ENCODE measurements at regions not wholly inside any gene's neighbourhood (a gene's known extent, or its start where the extent isn't known, plus 50 kb on each side); places are given as distances from the start of the nearest gene placed in this dataset.

- no peak for DNase-seq (ENCODE audit: low spot score)
- TF ChIP-seq, protein P1, sequence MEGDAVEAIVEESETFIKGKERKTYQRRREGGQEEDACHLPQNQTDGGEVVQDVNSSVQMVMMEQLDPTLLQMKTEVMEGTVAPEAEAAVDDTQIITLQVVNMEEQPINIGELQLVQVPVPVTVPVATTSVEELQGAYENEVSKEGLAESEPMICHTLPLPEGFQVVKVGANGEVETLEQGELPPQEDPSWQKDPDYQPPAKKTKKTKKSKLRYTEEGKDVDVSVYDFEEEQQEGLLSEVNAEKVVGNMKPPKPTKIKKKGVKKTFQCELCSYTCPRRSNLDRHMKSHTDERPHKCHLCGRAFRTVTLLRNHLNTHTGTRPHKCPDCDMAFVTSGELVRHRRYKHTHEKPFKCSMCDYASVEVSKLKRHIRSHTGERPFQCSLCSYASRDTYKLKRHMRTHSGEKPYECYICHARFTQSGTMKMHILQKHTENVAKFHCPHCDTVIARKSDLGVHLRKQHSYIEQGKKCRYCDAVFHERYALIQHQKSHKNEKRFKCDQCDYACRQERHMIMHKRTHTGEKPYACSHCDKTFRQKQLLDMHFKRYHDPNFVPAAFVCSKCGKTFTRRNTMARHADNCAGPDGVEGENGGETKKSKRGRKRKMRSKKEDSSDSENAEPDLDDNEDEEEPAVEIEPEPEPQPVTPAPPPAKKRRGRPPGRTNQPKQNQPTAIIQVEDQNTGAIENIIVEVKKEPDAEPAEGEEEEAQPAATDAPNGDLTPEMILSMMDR (IDR thresholded peaks at IDR 0.05): no peak
- H3K4me1 ChIP-seq: no peaks in the 10 kb centered on the region
- H3K27me3 ChIP-seq: no peaks in the 10 kb centered on the region
- H3K4me3 ChIP-seq: no peak overlapping the region
- no peaks in the 10 kb centered on the region for H3K36me3 ChIP-seq
- no peaks in the 10 kb centered on the region for H3K9me3 ChIP-seq
- no peak overlapping the region for H3K27ac ChIP-seq
Measured at GRCh38 chr9:107226421-107226820, 56.7 kb upstream of the RAD23B start.

DNA sequence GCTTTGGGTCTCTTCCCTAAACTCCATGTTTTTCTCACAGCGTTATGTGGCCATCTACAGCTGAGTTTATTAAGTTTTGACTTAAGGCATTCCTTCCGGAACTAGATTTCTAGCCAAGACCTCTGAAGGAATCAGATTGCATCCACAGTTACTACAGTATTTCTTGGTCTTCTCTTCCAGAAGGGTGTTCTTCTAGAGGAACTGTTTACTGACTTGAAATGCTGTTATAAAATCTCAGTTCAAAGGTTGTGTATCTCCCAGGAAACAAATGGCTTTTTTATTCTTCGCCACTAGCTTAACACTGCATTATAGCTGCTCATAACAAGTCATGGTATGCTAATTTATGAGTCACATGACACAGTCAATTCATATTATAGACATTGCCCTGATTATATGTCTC, 55.3 kb upstream of the RAD23B start:
- H3K27me3 ChIP-seq: no peaks in the 10 kb centered on the region
- DNase-seq (ENCODE audit: low spot score): no peak
- no peak overlapping the region for H3K27ac ChIP-seq
- TF ChIP-seq, protein P1 (IDR thresholded peaks at IDR 0.05): no peak
- no peak overlapping the region for H3K4me3 ChIP-seq
- H3K36me3 ChIP-seq: no peaks in the 10 kb centered on the region
- H3K9me3 ChIP-seq: no peaks in the 10 kb centered on the region
- H3K4me1 ChIP-seq: no peaks in the 10 kb centered on the region

- DNase-seq (ENCODE audit: low spot score): no peak
Measured at GRCh38 chr9:107228496-107229039, 54.5 kb upstream of the RAD23B start.

DNA sequence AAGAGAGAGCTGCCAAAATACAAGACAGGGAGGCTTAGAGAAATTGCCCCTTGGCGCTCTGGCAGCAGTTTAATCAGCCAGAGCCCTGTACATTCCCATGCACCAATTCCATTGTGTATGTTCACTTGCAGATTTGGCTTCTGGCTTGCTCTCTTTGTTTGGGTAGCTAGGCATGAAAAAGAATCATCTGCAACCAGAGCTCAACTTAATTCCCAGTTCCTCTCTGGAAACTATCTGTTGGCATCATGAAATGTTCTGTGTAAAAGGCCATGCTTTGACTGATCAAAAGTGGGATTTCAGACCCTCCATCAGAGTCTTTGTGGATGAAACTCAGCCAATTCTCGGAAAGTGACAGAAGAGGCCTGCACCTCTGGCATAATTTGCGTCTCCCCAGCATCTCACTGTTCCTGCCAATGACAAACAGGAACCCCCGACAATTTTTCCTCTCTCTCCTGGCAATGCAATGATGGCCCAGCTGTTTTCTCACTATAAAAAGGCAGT, 53.8 kb upstream of the RAD23B start:
- DNase-seq (ENCODE audit: low spot score): no peak
- Histone ChIP-seq H3K27ac (no peak overlapping the region), H3K27me3 (no peaks in the 10 kb centered on the region), H3K36me3 (no peaks in the 10 kb centered on the region), H3K4me1 (no peaks in the 10 kb centered on the region), H3K9me3 (no peaks in the 10 kb centered on the region), H3K4me3 (no peak overlapping the region)
- TF ChIP-seq, protein P1 (IDR thresholded peaks at IDR 0.05): no peak

More at GRCh38 chr9:107228496-107229039, 54.5 kb upstream of the RAD23B start:
- Histone ChIP-seq H3K4me1 (no peaks in the 10 kb centered on the region), H3K27ac (no peak overlapping the region), H3K36me3 (no peaks in the 10 kb centered on the region), H3K9me3 (no peaks in the 10 kb centered on the region), H3K27me3 (no peaks in the 10 kb centered on the region), H3K4me3 (no peak overlapping the region)
- TF ChIP-seq, protein P1 (IDR thresholded peaks at IDR 0.05): no peak

Measured in right atrium auricular region (tissue), 2 donors.